K562 (cell line): ENCODE measurements at regions not wholly inside any gene's neighbourhood (a gene's known extent, or its start where the extent isn't known, plus 50 kb on each side); places are given as distances from the start of the nearest gene placed in this dataset.

Experiments
- ATAC-seq: fragments of 200-7000 bp; cut with Tn5 transposase; 3 replicates; pipeline ENCODE4 v1.9.1; 2020; ENCODE audit warnings: moderate library complexity
- BruUV-seq: library from RNA; stranded (reverse); fragments of 400-500 nt; replicated peaks from 2 replicates; lab custom pipeline; 2021; lab: Mats Ljungman, UMichigan
- CTCF ChIA-PET: fragments of 300-600 bp; formaldehyde crosslinking; extraction: SDS; loops from one replicate; lab custom pipeline; 2021; ENCODE audit warnings: low intra/inter-chr PET ratio; lab: Yijun Ruan, JAX
- POLR2A ChIA-PET: fragments of 300-600, 350-650 bp; sonication (Branson Sonifier 250); formaldehyde crosslinking; extraction: SDS; loops from one replicate; lab custom pipeline; 2021; ENCODE audit warnings: antibody characterized with exemption, inconsistent platforms; lab: Yijun Ruan, JAX
- DNase-seq, 4 experiments: peaks; one replicate each; pipeline versions ENCODE4 v3.0.0 to v3.0.0-alpha.2; 2011 to 2018; ENCODE audit warnings: low spot score in 3 of 4, mixed read lengths in 3 of 4; ENCODE audit errors: extremely low read depth in 1 of 4
- FAIRE-seq: peaks from 2 replicates; lab custom pipeline; 2011; peaks lifted over from hg19 to GRCh38; lab: Jason Lieb, UNC
- H2AFZ ChIP-seq: 2 replicates; pipeline ENCODE4 v1.6.0; 2011; ENCODE audit warnings: low read depth, low read length, control low read depth, inconsistent platforms
- H3K27ac ChIP-seq: fragments of 200-600 bp; 3 replicates; pipeline ENCODE4 v1.8.0; 2011; ENCODE audit warnings: low read depth, mild to moderate bottlenecking, control low read depth, inconsistent platforms, low read length, moderate library complexity, mixed read lengths; ENCODE audit errors: extremely low read depth
- H3K27me3 ChIP-seq, 2 experiments: fragments of 300-600 bp in 1 of 2; 2 replicates in 1 of 2; 3 replicates in 1 of 2; pipeline versions ENCODE4 v1.6.0 to v1.8.0; 2011; ENCODE audit warnings: inconsistent platforms in 2 of 2, low read length in 2 of 2, mild to moderate bottlenecking in 1 of 2, mixed read lengths in 1 of 2, moderate library complexity in 1 of 2; ENCODE audit not compliant: control insufficient read depth in 2 of 2, insufficient read depth in 2 of 2
- H3K36me3 ChIP-seq: fragments of 300-600 bp; 3 replicates; pipeline ENCODE4 v1.8.0; 2011; ENCODE audit warnings: mild to moderate bottlenecking, low read length, inconsistent platforms; ENCODE audit not compliant: control insufficient read depth, insufficient read depth
- H3K4me1 ChIP-seq, 2 experiments: fragments of 200-600 bp in 1 of 2; replicated peaks in 1 of 2; 2 replicates in 1 of 2; 3 replicates in 1 of 2; pipeline versions ENCODE4 v1.5.1 to v1.8.0; 2011; ENCODE audit warnings: inconsistent platforms in 2 of 2, low read length in 2 of 2, mild to moderate bottlenecking in 1 of 2, mixed read lengths in 1 of 2, moderate library complexity in 1 of 2; ENCODE audit not compliant: control insufficient read depth in 2 of 2, insufficient read depth in 2 of 2
- H3K4me2 ChIP-seq: 2 replicates; pipeline ENCODE4 v1.6.1; 2011; ENCODE audit warnings: low read length, control low read depth, inconsistent platforms, mixed read lengths; ENCODE audit not compliant: insufficient read depth
- H3K4me3 ChIP-seq: fragments of 200-600 bp; sonication (generic), shearing (Covaris generic); 2 replicates; pipeline ENCODE4 v1.5.1; 2016; ENCODE audit warnings: control low read depth, inconsistent platforms
- H3K79me2 ChIP-seq: fragments of 200-600 bp; 3 replicates; pipeline ENCODE4 v1.8.0; 2011; ENCODE audit warnings: low read length, inconsistent platforms; ENCODE audit not compliant: control insufficient read depth, insufficient read depth
- H3K9ac ChIP-seq, 2 experiments: 2 replicates each; pipeline versions ENCODE4 v1.6.0 to v1.6.1; 2011; ENCODE audit warnings: low read depth in 2 of 2, low read length in 2 of 2, control low read depth in 1 of 2, inconsistent platforms in 1 of 2, mild to moderate bottlenecking in 1 of 2, mixed read lengths in 1 of 2; ENCODE audit not compliant: insufficient read depth in 1 of 2
- H3K9me1 ChIP-seq: one replicate; pipeline ENCODE4 v1.6.0; 2011; ENCODE audit warnings: inconsistent platforms, mild to moderate bottlenecking, low read length, moderate library complexity; ENCODE audit not compliant: control insufficient read depth, insufficient read depth
- H3K9me3 ChIP-seq: replicated peaks from 2 replicates; pipeline ENCODE4 v1.5.1; 2011; ENCODE audit warnings: low read depth, low read length, inconsistent platforms; ENCODE audit not compliant: control insufficient read depth, insufficient read depth
- H4K20me1 ChIP-seq: replicated peaks from 2 replicates; pipeline ENCODE4 v1.6.1; 2011; ENCODE audit warnings: low read length, inconsistent platforms, mixed read lengths; ENCODE audit not compliant: control insufficient read depth, insufficient read depth
- CC2D1A ChIP-seq: fragments of 450-650 bp; IDR thresholded peaks from 2 replicates; pipeline ENCODE4 v1.6.1; 2017; ENCODE audit warnings: mild to moderate bottlenecking
- ELF4 ChIP-seq: fragments of 450-650 bp; formaldehyde crosslinking; IDR thresholded peaks from 2 replicates; pipeline ENCODE4 v1.4.0; 2022; ENCODE audit warnings: missing genetic modification characterization
- FOXJ2 ChIP-seq: fragments of 200-800 bp; sonication (Bioruptor generic); IDR thresholded peaks from 2 replicates; pipeline ENCODE4 v1.6.1; 2016; ENCODE audit warnings: missing genetic modification characterization, missing compliant biosample characterization
- HDAC3 ChIP-seq: fragments of 450-650 bp; IDR thresholded peaks from 2 replicates; pipeline ENCODE4 v1.6.1; 2018; ENCODE audit warnings: borderline replicate concordance, mild to moderate bottlenecking, moderate library complexity; ENCODE audit not compliant: partially characterized antibody
- KLF10 ChIP-seq: fragments of 250-450 bp; sonication (Bioruptor Pico); IDR thresholded peaks from 2 replicates; pipeline ENCODE4 v1.6.1; 2021; ENCODE audit warnings: matching md5 sums
- NCOA4 ChIP-seq: fragments of 450-650 bp; IDR thresholded peaks from 2 replicates; pipeline ENCODE4 v1.6.1; 2018; ENCODE audit warnings: mild to moderate bottlenecking; ENCODE audit not compliant: partially characterized antibody
- PHF21A ChIP-seq: fragments of 450-650 bp; IDR thresholded peaks from 2 replicates; pipeline ENCODE4 v1.6.1; 2017; ENCODE audit warnings: low read depth, borderline replicate concordance
- POLR3G ChIP-seq: IDR thresholded peaks from 2 replicates; pipeline ENCODE4 v1.6.1; 2011; ENCODE audit not compliant: insufficient read length, insufficient replicate concordance; ENCODE audit errors: extremely low read depth
- SMAD1 ChIP-seq: fragments of 150-350 bp; IDR thresholded peaks from 2 replicates; pipeline ENCODE4 v1.6.1; 2014; ENCODE audit warnings: low read length, low read depth; ENCODE audit not compliant: partially characterized antibody
- SNRNP70 ChIP-seq: fragments of 200-400 bp; formaldehyde crosslinking; optimal IDR thresholded peaks from 2 replicates; pipeline ENCODE3; 2017; ENCODE audit warnings: low read depth, low read length
- SRSF9 ChIP-seq: fragments of 200-400 bp; formaldehyde crosslinking; IDR thresholded peaks from 2 replicates; pipeline ENCODE4 v1.6.1; 2017; ENCODE audit warnings: low read depth, low read length, borderline replicate concordance
- TAL1 ChIP-seq: fragments of 450-650 bp; IDR thresholded peaks from 2 replicates; pipeline ENCODE4 v1.6.1; 2016; ENCODE audit warnings: mild to moderate bottlenecking
- TEAD1 ChIP-seq, 2 experiments: fragments of 450-650 bp in 1 of 2; sonication (generic) in 1 of 2; formaldehyde crosslinking; IDR thresholded peaks; 2 replicates each; pipeline versions ENCODE4 v1.4.0 to v1.8.0; 2020 to 2022; ENCODE audit warnings: mild to moderate bottlenecking in 2 of 2, missing genetic modification reagents in 1 of 2
- YY1 ChIP-seq, 3 experiments: IDR thresholded peaks; 2 replicates each; pipeline ENCODE4 v1.6.1; 2011; ENCODE audit warnings: low read length in 2 of 3, mild to moderate bottlenecking in 2 of 3, moderate library complexity in 2 of 3, borderline replicate concordance in 1 of 3, control low read depth in 1 of 3, low read depth in 1 of 3; ENCODE audit not compliant: insufficient read depth in 3 of 3, insufficient replicate concordance in 2 of 3, control insufficient read depth in 1 of 3, insufficient read length in 1 of 3; ENCODE audit errors: extremely low read depth in 1 of 3
- ZNF212 ChIP-seq: fragments of 450-650 bp; formaldehyde crosslinking; IDR thresholded peaks from 2 replicates; pipeline ENCODE4 v1.4.0; 2020; ENCODE audit warnings: mild to moderate bottlenecking
- ZNF311 ChIP-seq: fragments of 250-450 bp; sonication (Bioruptor Pico); IDR thresholded peaks from 2 replicates; pipeline ENCODE4 v1.4.0; 2020; ENCODE audit warnings: mild to moderate bottlenecking, moderate library complexity
- WGBS: fragments of 100-300 bp; shearing (Covaris generic); methylation state at CpG from one replicate; pipeline ENCODE4 v1.1.6; 2016; ENCODE audit warnings: low coverage, mixed read lengths; ENCODE audit not compliant: insufficient coverage; ENCODE audit errors: missing lambda C conversion rate; 5-methylcytosine and 5-hydroxymethylcytosine counted together
- in situ Hi-C: fragments of 300-500 bp; cut with MboI; formaldehyde crosslinking; loops from 4 replicates; pipeline ENCODE4 v1.15.0; 2018; ENCODE audit warnings: inconsistent platforms, mixed read lengths
- intact Hi-C: fragments of 100-400 bp; cut with micrococcal nuclease; formaldehyde crosslinking; loops from 2 replicates; pipeline ENCODE4 v1.14.2; 2022
- TF ChIP-seq, protein P1 (sequence below), 3 experiments: fragments of 200-800 bp in 1 of 3; sonication (Bioruptor generic) in 1 of 3; sonication (generic) in 1 of 3; formaldehyde crosslinking in 1 of 3; IDR thresholded peaks; 2 replicates each; pipeline versions ENCODE4 v1.6.1 to v1.8.0; 2016 to 2022; ENCODE audit warnings: mild to moderate bottlenecking in 2 of 3, missing compliant biosample characterization in 2 of 3, missing genetic modification characterization in 2 of 3, missing genetic modification reagents in 1 of 3

DNA sequence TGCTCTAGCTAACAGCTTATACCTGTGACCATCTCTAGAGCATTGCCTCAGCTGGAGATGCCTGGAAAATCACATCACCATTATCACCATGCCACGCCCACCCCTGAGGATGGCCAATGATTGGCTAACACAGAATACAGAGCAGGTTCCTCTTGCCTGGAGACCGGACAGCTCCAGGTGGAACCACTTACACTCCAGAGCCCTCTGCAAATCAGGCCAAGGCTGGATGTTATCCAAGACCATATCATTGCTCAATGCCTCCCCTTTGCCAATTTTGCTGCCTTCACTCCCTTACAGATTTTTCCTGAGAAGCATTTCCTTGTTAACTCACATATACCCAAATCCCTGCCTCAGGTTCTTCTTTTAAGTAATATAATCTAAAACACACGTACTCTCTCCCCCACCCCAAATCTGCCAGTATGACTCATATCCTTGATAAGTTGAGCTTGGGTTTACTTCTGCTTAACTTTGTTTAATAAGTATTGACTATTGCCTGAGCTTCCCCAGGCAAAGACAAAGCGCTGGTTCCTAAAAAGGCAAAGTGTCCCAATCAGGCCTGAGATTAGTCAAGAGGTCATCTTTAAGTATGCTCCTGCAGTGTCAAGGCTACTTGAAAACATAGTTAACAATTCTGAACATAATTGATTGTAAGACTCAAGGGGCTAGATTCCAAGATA is 309.6 kb downstream of the EPB41L4A start:
- no peak overlapping the region for H3K9ac ChIP-seq
- ChIA-PET POLR2A (interaction anchor here (0.6 kb wide), 1 partner anchor 442 kb away, joined by 3 read pairs; no protein-coding TSS in a partner anchor), CTCF (interaction anchor here (0.7 kb wide), 1 partner anchor 586 kb away, joined by 3 read pairs; no protein-coding TSS in a partner anchor)
- H3K9me3 ChIP-seq: no peaks in the 10 kb centered on the region
- intact Hi-C loops: no loop called here
- no peak overlapping the region for H3K4me2 ChIP-seq
- no peak overlapping the region for H3K4me3 ChIP-seq
- no peaks in the 10 kb centered on the region for H4K20me1 ChIP-seq
- H3K4me1 ChIP-seq: no peaks in the 10 kb centered on the region
- DNase-seq (peak in 1 of 4 experiments; percentile 1), FAIRE-seq (no peak), ATAC-seq (no peak)
- TF ChIP-seq SRSF9 (no peak), ZNF311 (CRISPR knock-in tag) (no peak), FOXJ2 (no peak), SMAD1 (no peak), ZNF212 (CRISPR knock-in tag) (no peak), PHF21A (no peak), YY1 (IDR thresholded peaks at IDR 0.05; ENCODE audit: borderline replicate concordance in 1 of 3, control insufficient read depth in 1 of 3, extremely low read depth in 1 of 3, insufficient read depth in 3 of 3, insufficient read length in 1 of 3, insufficient replicate concordance in 2 of 3, low read depth in 1 of 3, low read length in 2 of 3) (no peak), ELF4 (CRISPR knock-in tag) (no peak), TEAD1 (CRISPR knock-in tag; IDR thresholded peaks at IDR 0.05) (no peak), NCOA4 (no peak), KLF10 (CRISPR knock-in tag) (no peak), POLR3G (no peak), TAL1 (no peak), HDAC3 (no peak), CC2D1A (no peak), SNRNP70 (no peak)
- TF ChIP-seq, protein P1, sequence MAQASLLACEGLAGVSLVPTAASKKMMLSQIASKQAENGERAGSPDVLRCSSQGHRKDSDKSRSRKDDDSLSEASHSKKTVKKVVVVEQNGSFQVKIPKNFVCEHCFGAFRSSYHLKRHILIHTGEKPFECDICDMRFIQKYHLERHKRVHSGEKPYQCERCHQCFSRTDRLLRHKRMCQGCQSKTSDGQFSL (CRISPR knock-in tag; IDR thresholded peaks at IDR 0.05): no peak
- TF ChIP-seq, protein P1 (tag; IDR thresholded peaks at IDR 0.05): no peak
- no peaks in the 10 kb centered on the region for H3K36me3 ChIP-seq
- no TSS peak for BruUV-seq
- H3K27ac ChIP-seq: no peak overlapping the region
- WGBS: 0% methylated on average over 4 of the region's 4 CpGs
- no peak overlapping the region for H2AFZ ChIP-seq
- no peaks in the 10 kb centered on the region for H3K79me2 ChIP-seq
- H3K27me3 ChIP-seq: no peaks in the 10 kb centered on the region
- in situ Hi-C loops: no loop called here
- no peaks in the 10 kb centered on the region for H3K9me1 ChIP-seq
